Nephron progenitor cell (in vitro differentiated cells): ENCODE measurements at regions not wholly inside any gene's neighbourhood (a gene's known extent, or its start where the extent isn't known, plus 50 kb on each side); places are given as distances from the start of the nearest gene placed in this dataset.

ENCODE experiments used
- DNase-seq: peaks from one replicate; pipeline ENCODE4 v3.0.0; 2021
- H3K27ac Mint-ChIP-seq: 2 replicates; pipeline ENCODE4 v1.8.0; 2021; ENCODE audit warnings: mild to moderate bottlenecking, moderate library complexity, mixed read lengths
- H3K27me3 Mint-ChIP-seq: 2 replicates; pipeline ENCODE4 v1.8.0; 2021; ENCODE audit warnings: mild to moderate bottlenecking, low read depth, mixed read lengths; ENCODE audit not compliant: poor library complexity
- H3K36me3 Mint-ChIP-seq: 2 replicates; pipeline ENCODE4 v1.8.0; 2021; ENCODE audit warnings: low read depth, mixed read lengths
- H3K4me1 Mint-ChIP-seq: 2 replicates; pipeline ENCODE4 v1.8.0; 2021; ENCODE audit warnings: mixed read lengths
- H3K4me3 Mint-ChIP-seq: 2 replicates; pipeline ENCODE4 v1.8.0; 2021; ENCODE audit warnings: mild to moderate bottlenecking, moderate library complexity, mixed read lengths
- H3K9me3 Mint-ChIP-seq: 2 replicates; pipeline ENCODE4 v1.8.0; 2021; ENCODE audit warnings: mild to moderate bottlenecking, moderate library complexity, mixed read lengths
- TF ChIP-seq, protein P1 (sequence below): fragments of 200-600 bp; sonication (generic); IDR thresholded peaks from 2 replicates; pipeline ENCODE4 v1.5.0; 2021; ENCODE audit warnings: antibody characterized with exemption

DNA sequence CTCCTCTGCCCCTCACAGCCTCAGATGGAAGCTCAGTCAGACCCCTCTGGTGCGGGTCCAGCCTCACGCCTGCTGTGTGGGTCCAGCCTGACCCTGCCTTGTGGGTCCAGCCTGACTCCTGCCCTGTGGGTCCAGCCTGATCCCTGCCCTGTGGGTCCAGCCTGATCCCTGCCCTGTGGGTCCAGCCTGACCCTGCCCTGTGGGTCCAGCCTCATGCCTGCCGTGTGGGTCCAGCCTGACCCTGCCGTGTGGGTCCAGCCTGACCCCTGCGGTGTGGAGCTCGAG is 445.3 kb downstream of the BRD1 start:
- Mint-ChIP-seq H3K36me3 (no peaks in the 10 kb centered on the region), H3K27me3 (peaks cover 26% of the 10 kb centered on the region), H3K27ac (no peak overlapping the region), H3K4me3 (no peak overlapping the region), H3K9me3 (no peaks in the 10 kb centered on the region), H3K4me1 (peaks cover 6% of the 10 kb centered on the region)
- no peak for DNase-seq
- TF ChIP-seq, protein P1, sequence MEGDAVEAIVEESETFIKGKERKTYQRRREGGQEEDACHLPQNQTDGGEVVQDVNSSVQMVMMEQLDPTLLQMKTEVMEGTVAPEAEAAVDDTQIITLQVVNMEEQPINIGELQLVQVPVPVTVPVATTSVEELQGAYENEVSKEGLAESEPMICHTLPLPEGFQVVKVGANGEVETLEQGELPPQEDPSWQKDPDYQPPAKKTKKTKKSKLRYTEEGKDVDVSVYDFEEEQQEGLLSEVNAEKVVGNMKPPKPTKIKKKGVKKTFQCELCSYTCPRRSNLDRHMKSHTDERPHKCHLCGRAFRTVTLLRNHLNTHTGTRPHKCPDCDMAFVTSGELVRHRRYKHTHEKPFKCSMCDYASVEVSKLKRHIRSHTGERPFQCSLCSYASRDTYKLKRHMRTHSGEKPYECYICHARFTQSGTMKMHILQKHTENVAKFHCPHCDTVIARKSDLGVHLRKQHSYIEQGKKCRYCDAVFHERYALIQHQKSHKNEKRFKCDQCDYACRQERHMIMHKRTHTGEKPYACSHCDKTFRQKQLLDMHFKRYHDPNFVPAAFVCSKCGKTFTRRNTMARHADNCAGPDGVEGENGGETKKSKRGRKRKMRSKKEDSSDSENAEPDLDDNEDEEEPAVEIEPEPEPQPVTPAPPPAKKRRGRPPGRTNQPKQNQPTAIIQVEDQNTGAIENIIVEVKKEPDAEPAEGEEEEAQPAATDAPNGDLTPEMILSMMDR, result no peak

- no peak overlapping the region for H3K27ac Mint-ChIP-seq
- TF ChIP-seq, protein P1, result no peak
Observed at GRCh38 chr22:49381595-49382450, 445.9 kb downstream of the BRD1 start.

GRCh38 chr22:49380828-49381114 is 446.9 kb downstream of the BRD1 start:
- Mint-ChIP-seq H3K4me3 (no peak overlapping the region), H3K27me3 (peaks cover 26% of the 10 kb centered on the region), H3K4me1 (peaks cover 6% of the 10 kb centered on the region), H3K9me3 (no peaks in the 10 kb centered on the region), H3K27ac (no peak overlapping the region), H3K36me3 (no peaks in the 10 kb centered on the region)
- no peak for DNase-seq
- TF ChIP-seq, protein P1, result no peak

More at GRCh38 chr22:49381595-49382450, 445.9 kb downstream of the BRD1 start:
- no peaks in the 10 kb centered on the region for H3K9me3 Mint-ChIP-seq
- H3K4me1 Mint-ChIP-seq, result peaks cover 6% of the 10 kb centered on the region
- no peak for DNase-seq
- no peak overlapping the region for H3K4me3 Mint-ChIP-seq
- H3K36me3 Mint-ChIP-seq, result no peaks in the 10 kb centered on the region
- H3K27me3 Mint-ChIP-seq, result peaks cover 26% of the 10 kb centered on the region

- no peak overlapping the region for H3K4me3 Mint-ChIP-seq
- H3K27me3 Mint-ChIP-seq, result peaks cover 26% of the 10 kb centered on the region
- H3K36me3 Mint-ChIP-seq, result no peaks in the 10 kb centered on the region
- TF ChIP-seq, protein P1, result no peak
- no peaks in the 10 kb centered on the region for H3K9me3 Mint-ChIP-seq
- H3K27ac Mint-ChIP-seq, result no peak overlapping the region
- peaks cover 6% of the 10 kb centered on the region for H3K4me1 Mint-ChIP-seq
- DNase-seq, result no peak
Observed at GRCh38 chr22:49380095-49380827, 447.4 kb downstream of the BRD1 start.

GRCh38 chr22:49377306-49377705 is 450.4 kb downstream of the BRD1 start:
- Mint-ChIP-seq H3K36me3 (no peaks in the 10 kb centered on the region), H3K27me3 (peaks cover 26% of the 10 kb centered on the region), H3K9me3 (no peaks in the 10 kb centered on the region), H3K4me3 (no peak overlapping the region), H3K4me1 (peaks cover 13% of the 10 kb centered on the region), H3K27ac (no peak overlapping the region)
- TF ChIP-seq, protein P1, result no peak
- DNase-seq, result no peak
